ENCODE measurements at regions not wholly inside any gene's neighbourhood (a gene's known extent, or its start where the extent isn't known, plus 50 kb on each side); places are given as distances from the start of the nearest gene placed in this dataset.

- peaks cover 13% of the 10 kb centered on the region for H3K9me3 Mint-ChIP-seq (ENCODE audit: insufficient read depth)
- no peak overlapping the region for H3K4me3 Mint-ChIP-seq
- no peak for ATAC-seq (ENCODE audit: low read depth)
- Histone ChIP-seq H3K4me1 (ENCODE audit: control insufficient read depth in 2 of 2, insufficient read depth in 2 of 2, low read length in 2 of 2) (no peaks in the 10 kb centered on the region), H3K4me3 (ENCODE audit: control extremely low read depth in 1 of 5, extremely low read depth in 1 of 5, insufficient read depth in 1 of 5, low read depth in 2 of 5, low read length in 4 of 5) (no peak overlapping the region), H3K36me3 (replicated peaks in 1 of 2; ENCODE audit: control extremely low read depth in 1 of 2, control insufficient read depth in 1 of 2, extremely low read depth in 1 of 2, insufficient read depth in 2 of 2, low read length in 1 of 2) (no peaks in the 10 kb centered on the region), H3K79me2 (ENCODE audit: control insufficient read depth, insufficient read depth, low read length) (no peaks in the 10 kb centered on the region), H3K4me2 (replicated peaks; ENCODE audit: low read depth, low read length, poor library complexity, severe bottlenecking) (no peak overlapping the region), H2AFZ (ENCODE audit: insufficient read depth, low read depth, low read length, poor library complexity, severe bottlenecking) (no peak overlapping the region), H3K27me3 (replicated peaks in 1 of 4; ENCODE audit: control extremely low read depth in 1 of 4, control insufficient read depth in 3 of 4, insufficient read depth in 4 of 4, low read length in 3 of 4) (no peaks in the 10 kb centered on the region), H3K9me3 (ENCODE audit: control extremely low read depth in 1 of 3, control insufficient read depth in 2 of 3, insufficient read depth in 1 of 3, low read length in 2 of 3) (no peaks in the 10 kb centered on the region), H4K20me1 (ENCODE audit: control insufficient read depth, insufficient read depth, low read length, poor library complexity, severe bottlenecking) (no peaks in the 10 kb centered on the region), H3K27ac (ENCODE audit: low read length in 2 of 2) (no peak overlapping the region), H3K9ac (ENCODE audit: low read length) (no peak overlapping the region)
- no CpG with 5 or more reads among the region's 2 CpGs for WGBS (ENCODE audit: insufficient coverage)
- H3K4me1 Mint-ChIP-seq: no peaks in the 10 kb centered on the region
- no peaks in the 10 kb centered on the region for H3K27me3 Mint-ChIP-seq
- H3K27ac Mint-ChIP-seq: no peak overlapping the region
- POLR2A ChIA-PET: no interaction called here
- intact Hi-C loops (cut with micrococcal nuclease): no loop called here
- no peak for TF ChIP-seq EZH2 (IDR thresholded peaks at IDR 0.05; ENCODE audit: borderline replicate concordance, insufficient read depth, low read depth, low read length, poor library complexity, severe bottlenecking)
- TF ChIP-seq CTCF (IDR thresholded peaks at IDR 0.05): no peak
- CTCF ChIA-PET: no interaction called here
- DNase-seq: no peak
Measured at GRCh38 chr5:166602271-166602670, 1689.2 kb upstream of the WWC1 start.

DNA sequence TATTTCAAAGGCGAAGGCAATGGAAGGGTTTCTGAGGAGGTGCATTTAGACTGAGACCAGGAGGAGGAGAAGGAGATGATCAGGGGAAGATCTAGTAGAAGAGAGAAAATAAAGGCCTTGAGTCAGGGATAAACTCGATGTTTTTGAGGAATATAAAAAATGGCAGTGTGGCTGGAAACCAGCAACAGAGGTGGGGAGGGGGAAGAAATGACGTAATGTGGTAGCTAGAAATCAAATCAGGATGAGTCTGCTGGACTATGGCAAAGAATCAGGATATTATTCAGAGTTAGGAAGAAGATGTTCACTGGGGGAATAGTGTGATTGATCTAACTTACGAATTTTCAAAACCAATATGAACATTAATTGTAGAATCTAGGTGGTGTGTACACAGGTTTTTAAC lies 1673.9 kb upstream of the WWC1 start:
- no peak overlapping the region for H3K27ac Mint-ChIP-seq
- H3K4me3 Mint-ChIP-seq: no peak overlapping the region
- DNase-seq (no peak), ATAC-seq (ENCODE audit: low read depth) (no peak)
- no peaks in the 10 kb centered on the region for H4K20me1 ChIP-seq (ENCODE audit: control insufficient read depth, insufficient read depth, low read length, poor library complexity, severe bottlenecking)
- whole genome bisulfite sequencing (ENCODE audit: insufficient coverage): 75% methylated on average over 3 of the region's 4 CpGs
- H3K9me3 Mint-ChIP-seq (ENCODE audit: insufficient read depth): peaks cover 17% of the 10 kb centered on the region
- no peaks in the 10 kb centered on the region for H3K4me1 ChIP-seq (ENCODE audit: control insufficient read depth in 2 of 2, insufficient read depth in 2 of 2, low read length in 2 of 2)
- ChIA-PET CTCF (no interaction called here), POLR2A (no interaction called here)
- H3K79me2 ChIP-seq (ENCODE audit: control insufficient read depth, insufficient read depth, low read length): no peaks in the 10 kb centered on the region
- H3K4me1 Mint-ChIP-seq: no peaks in the 10 kb centered on the region
- no peak overlapping the region for H3K4me3 ChIP-seq (ENCODE audit: control extremely low read depth in 1 of 5, extremely low read depth in 1 of 5, insufficient read depth in 1 of 5, low read depth in 2 of 5, low read length in 4 of 5)
- H3K36me3 ChIP-seq (replicated peaks in 1 of 2; ENCODE audit: control extremely low read depth in 1 of 2, control insufficient read depth in 1 of 2, extremely low read depth in 1 of 2, insufficient read depth in 2 of 2, low read length in 1 of 2): no peaks in the 10 kb centered on the region
- H3K9ac ChIP-seq (ENCODE audit: low read length): no peak overlapping the region
- TF ChIP-seq EZH2 (IDR thresholded peaks at IDR 0.05; ENCODE audit: borderline replicate concordance, insufficient read depth, low read depth, low read length, poor library complexity, severe bottlenecking) (no peak), CTCF (IDR thresholded peaks at IDR 0.05) (no peak)
- H3K9me3 ChIP-seq (ENCODE audit: control extremely low read depth in 1 of 3, control insufficient read depth in 2 of 3, insufficient read depth in 1 of 3, low read length in 2 of 3): no peaks in the 10 kb centered on the region
- no peak overlapping the region for H3K27ac ChIP-seq (ENCODE audit: low read length in 2 of 2)
- H3K27me3 ChIP-seq (replicated peaks in 1 of 4; ENCODE audit: control extremely low read depth in 1 of 4, control insufficient read depth in 3 of 4, insufficient read depth in 4 of 4, low read length in 3 of 4): no peaks in the 10 kb centered on the region
- intact Hi-C loops (cut with micrococcal nuclease): no loop called here
- no peak overlapping the region for H2AFZ ChIP-seq (ENCODE audit: insufficient read depth, low read depth, low read length, poor library complexity, severe bottlenecking)
- H3K27me3 Mint-ChIP-seq: no peaks in the 10 kb centered on the region
- H3K4me2 ChIP-seq (replicated peaks; ENCODE audit: low read depth, low read length, poor library complexity, severe bottlenecking): no peak overlapping the region
